SK-N-MC (cell line): ENCODE measurements at regions not wholly inside any gene's neighbourhood (a gene's known extent, or its start where the extent isn't known, plus 50 kb on each side); places are given as distances from the start of the nearest gene placed in this dataset.

Source experiments
- EZH2 ChIP-seq: fragments of 200-600 bp; sonication (generic); IDR thresholded peaks from one replicate; pipeline ENCODE4 v1.6.1; 2017; ENCODE audit warnings: antibody characterized with exemption
- POLR2AphosphoS5 ChIP-seq: IDR thresholded peaks from 2 replicates; pipeline ENCODE4 v1.6.1; 2012; ENCODE audit warnings: mild to moderate bottlenecking, low read depth, low read length, borderline replicate concordance

DNA sequence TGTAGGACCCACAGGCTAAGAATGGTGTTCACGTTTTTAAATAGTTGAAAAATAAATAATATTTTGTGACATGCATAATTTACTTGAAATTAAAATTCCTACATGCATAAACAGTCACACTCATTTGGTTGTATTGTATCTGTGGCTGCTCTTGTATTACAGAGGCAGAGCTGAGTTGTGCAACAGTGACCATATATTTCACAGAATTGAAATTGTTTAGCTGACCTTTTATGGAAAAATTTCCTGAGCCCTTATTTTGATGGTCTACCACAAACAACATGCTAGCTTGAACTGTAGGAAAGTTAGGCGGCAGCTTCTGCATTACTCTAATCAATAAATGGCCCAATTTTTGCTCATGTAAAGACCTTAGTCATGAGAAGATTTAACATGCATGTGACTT lies 633.4 kb upstream of the AADAT start:
- TF ChIP-seq POLR2AphosphoS5 = no peak
- no peak for TF ChIP-seq EZH2
